ENCODE measurements at regions not wholly inside any gene's neighbourhood (a gene's known extent, or its start where the extent isn't known, plus 50 kb on each side); places are given as distances from the start of the nearest gene placed in this dataset.

- intact Hi-C loops (cut with DNase I): no loop called here
Observed at GRCh38 chr10:25707976-25708671, 225.9 kb upstream of the MYO3A start.

DNA sequence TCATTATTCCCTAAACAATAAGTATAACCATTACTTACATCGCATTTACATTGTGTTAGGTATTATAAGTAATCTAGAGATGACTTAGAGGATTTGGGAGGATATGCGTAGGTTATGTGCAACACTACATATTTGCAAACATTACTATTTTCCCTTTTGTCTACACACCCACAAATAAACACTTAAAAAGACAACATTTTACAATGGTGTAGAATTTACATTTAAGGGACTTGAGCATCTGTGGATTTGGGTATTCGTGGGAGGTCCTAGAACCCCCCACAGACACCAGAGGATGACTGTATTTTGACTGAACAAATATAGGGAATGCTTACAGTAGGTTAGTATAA, 220.2 kb upstream of the MYO3A start:
- Histone ChIP-seq H3K4me1 (no peaks in the 10 kb centered on the region), H3K27ac (no peak overlapping the region), H3K9ac (ENCODE audit: low read depth in 2 of 2, low read length in 2 of 2) (no peak overlapping the region), H3K4me3 (no peak overlapping the region), H3K27me3 (no peaks in the 10 kb centered on the region), H3K36me3 (no peaks in the 10 kb centered on the region), H3K9me3 (no peaks in the 10 kb centered on the region)
- DNase-seq: no peak
- intact Hi-C loops (cut with DNase I): no loop called here
- TF ChIP-seq CTCF (IDR thresholded peaks at IDR 0.05): no peak

More at GRCh38 chr10:25707976-25708671, 225.9 kb upstream of the MYO3A start:
- no peaks in the 10 kb centered on the region for H3K4me1 ChIP-seq
- no peaks in the 10 kb centered on the region for H3K36me3 ChIP-seq
- DNase-seq: no peak
- TF ChIP-seq CTCF (IDR thresholded peaks at IDR 0.05): no peak
- no peaks in the 10 kb centered on the region for H3K9me3 ChIP-seq
- no peaks in the 10 kb centered on the region for H3K27me3 ChIP-seq
- no peak overlapping the region for H3K4me3 ChIP-seq
- no peak overlapping the region for H3K27ac ChIP-seq
- H3K9ac ChIP-seq (ENCODE audit: low read depth in 2 of 2, low read length in 2 of 2): no peak overlapping the region

- DNase-seq: no peak
- no peaks in the 10 kb centered on the region for H3K27me3 ChIP-seq
- no peak overlapping the region for H3K9ac ChIP-seq (ENCODE audit: low read depth in 2 of 2, low read length in 2 of 2)
- no peak overlapping the region for H3K4me3 ChIP-seq
- H3K4me1 ChIP-seq: no peaks in the 10 kb centered on the region
- no peak for TF ChIP-seq CTCF (IDR thresholded peaks at IDR 0.05)
- no peaks in the 10 kb centered on the region for H3K9me3 ChIP-seq
- H3K36me3 ChIP-seq: no peaks in the 10 kb centered on the region
- no peak overlapping the region for H3K27ac ChIP-seq
- intact Hi-C loops (cut with DNase I): no loop called here
Observed at GRCh38 chr10:25724241-25724640, 209.8 kb upstream of the MYO3A start.

DNA sequence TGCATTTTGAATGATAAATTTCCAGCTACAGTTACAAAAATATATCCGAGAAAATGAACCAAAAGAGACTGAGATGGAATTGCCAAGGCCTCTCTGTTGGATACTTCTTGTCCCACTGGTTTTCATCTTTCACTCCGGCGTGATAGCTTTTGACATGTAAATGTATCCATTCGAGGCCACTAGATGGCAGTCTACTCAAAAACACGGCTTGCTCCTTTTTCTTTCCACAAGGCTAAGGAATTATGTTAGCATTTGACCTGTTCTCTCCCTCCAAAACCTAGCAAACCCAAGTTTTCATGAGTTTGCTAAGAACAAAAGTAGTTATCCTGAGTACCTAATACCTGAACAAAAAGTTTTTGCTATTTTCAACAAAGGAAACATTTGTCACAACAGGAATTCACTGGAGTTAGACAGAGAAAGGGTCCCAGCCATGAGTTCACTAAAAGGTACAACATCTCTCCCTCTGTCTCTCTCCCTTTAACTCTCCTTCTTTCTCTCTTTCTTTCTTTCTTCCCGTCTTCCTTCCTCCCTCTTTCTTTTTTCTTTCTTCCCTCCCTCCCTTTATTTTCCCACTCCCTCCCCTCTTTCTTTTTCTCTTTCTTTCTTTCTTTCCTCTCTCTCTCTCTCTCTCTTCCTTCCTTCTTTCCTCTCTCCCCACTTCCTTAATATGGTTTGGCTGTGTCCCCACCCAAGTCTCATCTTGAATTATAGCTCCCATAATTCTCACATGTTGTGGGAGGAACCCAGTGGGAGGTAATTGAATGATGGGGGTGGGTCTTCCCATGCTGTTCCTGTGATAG, 207.9 kb upstream of the MYO3A start:
- Histone ChIP-seq H3K4me1 (no peaks in the 10 kb centered on the region), H3K36me3 (no peaks in the 10 kb centered on the region), H3K27me3 (no peaks in the 10 kb centered on the region), H3K4me3 (no peak overlapping the region), H3K9me3 (no peaks in the 10 kb centered on the region), H3K9ac (ENCODE audit: low read depth in 2 of 2, low read length in 2 of 2) (no peak overlapping the region), H3K27ac (no peak overlapping the region)
- peak; percentile 36 for DNase-seq
- peak; percentile 50 for TF ChIP-seq CTCF (IDR thresholded peaks at IDR 0.05)
- intact Hi-C loops (cut with DNase I): no loop called here

GRCh38 chr10:25738776-25739175, 195.3 kb upstream of the MYO3A start:
- no peak overlapping the region for H3K4me3 ChIP-seq
- no peak overlapping the region for H3K27ac ChIP-seq
- DNase-seq: no peak
- no peak overlapping the region for H3K9ac ChIP-seq (ENCODE audit: low read depth in 2 of 2, low read length in 2 of 2)
- no peaks in the 10 kb centered on the region for H3K9me3 ChIP-seq
- no peaks in the 10 kb centered on the region for H3K27me3 ChIP-seq
- intact Hi-C loops (cut with DNase I): no loop called here
- H3K36me3 ChIP-seq: no peaks in the 10 kb centered on the region
- TF ChIP-seq CTCF (IDR thresholded peaks at IDR 0.05): no peak
- no peaks in the 10 kb centered on the region for H3K4me1 ChIP-seq
